Hepatocyte (in vitro differentiated cells): ENCODE measurements at regions not wholly inside any gene's neighbourhood (a gene's known extent, or its start where the extent isn't known, plus 50 kb on each side); places are given as distances from the start of the nearest gene placed in this dataset.

Experiments
- CTCF ChIP-seq: fragments of 200-600 bp; sonication (generic); IDR thresholded peaks from 2 replicates; pipeline ENCODE4 v1.5.1; 2016; ENCODE audit warnings: antibody characterized with exemption, mild to moderate bottlenecking; ENCODE audit not compliant: poor library complexity
- EZH2 ChIP-seq: fragments of 200-600 bp; sonication (generic); IDR thresholded peaks from 2 replicates; pipeline ENCODE4 v1.6.1; 2016; ENCODE audit warnings: antibody characterized with exemption, mild to moderate bottlenecking, borderline replicate concordance
- EZH2phosphoT487 ChIP-seq: fragments of 200-600 bp; sonication (generic); IDR thresholded peaks from one replicate; pipeline ENCODE4 v1.6.1; 2018; ENCODE audit warnings: antibody characterized with exemption, mild to moderate bottlenecking, low read depth, moderate library complexity; ENCODE audit not compliant: unreplicated experiment, severe bottlenecking

GRCh38 chr5:142479150-142479549 lies 154.3 kb upstream of the SPRY4 start:
- no peak for TF ChIP-seq CTCF
- no peak for TF ChIP-seq EZH2
- no peak for TF ChIP-seq EZH2phosphoT487
